Liver (tissue), 7 donors: ENCODE measurements at regions not wholly inside any gene's neighbourhood (a gene's known extent, or its start where the extent isn't known, plus 50 kb on each side); places are given as distances from the start of the nearest gene placed in this dataset.

Experiments used
- DNase-seq: peaks from one replicate; pipeline ENCODE4 v3.0.0-alpha.2; 2017; ENCODE audit warnings: low spot score
- H3K27ac ChIP-seq, 2 donors: one replicate each; pipeline ENCODE4 v1.7.0; 2013; ENCODE audit warnings: inconsistent platforms in 2 of 2, low read length in 2 of 2, control low read depth in 1 of 2, low read depth in 1 of 2, mild to moderate bottlenecking in 1 of 2
- H3K27me3 ChIP-seq, 4 donors: one replicate each; pipeline versions ENCODE4 v1.6.1 to v1.7.0; 2013; ENCODE audit warnings: low read length in 3 of 4, inconsistent platforms in 1 of 4, mild to moderate bottlenecking in 1 of 4, moderate library complexity in 1 of 4; ENCODE audit not compliant: control insufficient read depth in 4 of 4, insufficient read depth in 4 of 4
- H3K36me3 ChIP-seq, 4 donors: one replicate each; pipeline versions ENCODE4 v1.6.1 to v1.7.0; 2013; ENCODE audit warnings: low read length in 3 of 4, mild to moderate bottlenecking in 3 of 4, low read depth in 1 of 4, moderate library complexity in 1 of 4; ENCODE audit not compliant: control insufficient read depth in 4 of 4, insufficient read depth in 3 of 4
- H3K4me1 ChIP-seq, 4 donors: one replicate each; pipeline versions ENCODE4 v1.6.1 to v1.7.0; 2013; ENCODE audit warnings: low read length in 3 of 4, mild to moderate bottlenecking in 3 of 4, moderate library complexity in 1 of 4; ENCODE audit not compliant: control insufficient read depth in 4 of 4, insufficient read depth in 4 of 4
- H3K4me3 ChIP-seq, 3 donors: one replicate each; pipeline versions ENCODE4 v1.6.1 to v1.7.0; 2013; ENCODE audit warnings: low read length in 3 of 3, control low read depth in 1 of 3, low read depth in 1 of 3, mild to moderate bottlenecking in 1 of 3
- H3K9ac ChIP-seq, 2 donors: one replicate each; pipeline ENCODE4 v1.7.0; 2013; ENCODE audit warnings: low read length in 2 of 2, mild to moderate bottlenecking in 2 of 2, moderate library complexity in 2 of 2, control low read depth in 1 of 2, low read depth in 1 of 2
- H3K9me3 ChIP-seq, 4 donors: one replicate each; pipeline versions ENCODE4 v1.6.1 to v1.7.0; 2013; ENCODE audit warnings: low read length in 3 of 4; ENCODE audit not compliant: control insufficient read depth in 4 of 4
- EGR1 ChIP-seq, 2 donors: IDR thresholded peaks; 2 replicates each; pipeline ENCODE4 v1.6.1; 2016 to 2018; ENCODE audit warnings: antibody characterized with exemption in 2 of 2, low read depth in 2 of 2
- FOXA1 ChIP-seq: IDR thresholded peaks from 2 replicates; pipeline ENCODE4 v1.6.1; 2016; ENCODE audit warnings: antibody characterized with exemption
- FOXA2 ChIP-seq: IDR thresholded peaks from 2 replicates; pipeline ENCODE4 v1.6.1; 2016; ENCODE audit warnings: antibody characterized with exemption
- GABPA ChIP-seq, 2 donors: IDR thresholded peaks in 1 of 2; conservative IDR thresholded peaks in 1 of 2; 2 replicates each; pipeline ENCODE4 v1.6.1; 2016; ENCODE audit warnings: antibody characterized with exemption in 2 of 2, mild to moderate bottlenecking in 1 of 2, moderate library complexity in 1 of 2
- HNF4A ChIP-seq, 2 donors: conservative IDR thresholded peaks; 2 replicates each; pipeline ENCODE4 v1.6.1; 2016; ENCODE audit warnings: antibody characterized with exemption in 2 of 2, mild to moderate bottlenecking in 2 of 2
- HNF4G ChIP-seq: IDR thresholded peaks from 2 replicates; pipeline ENCODE4 v1.6.1; 2016; ENCODE audit warnings: antibody characterized with exemption
- JUND ChIP-seq, 2 donors: IDR thresholded peaks; 2 replicates each; pipeline ENCODE4 v1.6.1; 2016; ENCODE audit warnings: antibody characterized with exemption in 2 of 2
- MAX ChIP-seq: IDR thresholded peaks from 2 replicates; pipeline ENCODE4 v1.6.1; 2016; ENCODE audit warnings: antibody characterized with exemption
- NR2F2 ChIP-seq: IDR thresholded peaks from 2 replicates; pipeline ENCODE4 v1.6.1; 2016; ENCODE audit warnings: antibody characterized with exemption
- RAD21 ChIP-seq, 2 donors: IDR thresholded peaks; 2 replicates each; pipeline ENCODE4 v1.6.1; 2016; ENCODE audit warnings: antibody characterized with exemption in 2 of 2, mild to moderate bottlenecking in 2 of 2
- REST ChIP-seq: IDR thresholded peaks from 2 replicates; pipeline ENCODE4 v1.6.1; 2016; ENCODE audit warnings: antibody characterized with exemption, mild to moderate bottlenecking
- RXRA ChIP-seq, 2 donors: IDR thresholded peaks; 2 replicates each; pipeline ENCODE4 v1.6.1; 2017 to 2018; ENCODE audit warnings: antibody characterized with exemption in 2 of 2, mild to moderate bottlenecking in 1 of 2
- SP1 ChIP-seq: IDR thresholded peaks from 2 replicates; pipeline ENCODE4 v1.6.1; 2018; ENCODE audit warnings: antibody characterized with exemption, mild to moderate bottlenecking
- YY1 ChIP-seq: IDR thresholded peaks from 2 replicates; pipeline ENCODE4 v1.6.1; 2016; ENCODE audit warnings: antibody characterized with exemption, mild to moderate bottlenecking
- WGBS: extraction: QIAGEN DNeasy Blood & Tissue Kit; methylation state at CpG from one replicate; pipeline ENCODE4 v1.1.7; 2013; 5-methylcytosine and 5-hydroxymethylcytosine counted together
- TF ChIP-seq, protein P1 (sequence below): IDR thresholded peaks from 2 replicates; pipeline ENCODE4 v1.6.1; 2016; ENCODE audit warnings: antibody characterized with exemption
- donor health status: healthy.
- donor health status: healthy.
- donor health status: healthy.
- donor health status: healthy.

- no peak for DNase-seq
- H3K9me3 ChIP-seq, result no peaks in the 10 kb centered on the region
- no peaks in the 10 kb centered on the region for H3K36me3 ChIP-seq
- H3K27me3 ChIP-seq, result no peaks in the 10 kb centered on the region
- H3K9ac ChIP-seq, result no peak overlapping the region
- no peak overlapping the region for H3K4me3 ChIP-seq
- H3K4me1 ChIP-seq, result no peaks in the 10 kb centered on the region
- TF ChIP-seq SP1 (no peak), FOXA2 (no peak), FOXA1 (no peak), YY1 (no peak), RXRA (IDR thresholded peaks at IDR 0.05) (no peak), GABPA (IDR thresholded peaks at IDR 0.05 in 1 of 2, conservative IDR thresholded peaks at IDR 0.05 in 1 of 2) (no peak), RAD21 (IDR thresholded peaks at IDR 0.05) (no peak), JUND (IDR thresholded peaks at IDR 0.05) (no peak), HNF4G (no peak), EGR1 (IDR thresholded peaks at IDR 0.05; ENCODE audit: low read depth in 2 of 2) (no peak), REST (no peak), MAX (no peak), NR2F2 (no peak), HNF4A (conservative IDR thresholded peaks at IDR 0.05) (no peak)
- TF ChIP-seq, protein P1, sequence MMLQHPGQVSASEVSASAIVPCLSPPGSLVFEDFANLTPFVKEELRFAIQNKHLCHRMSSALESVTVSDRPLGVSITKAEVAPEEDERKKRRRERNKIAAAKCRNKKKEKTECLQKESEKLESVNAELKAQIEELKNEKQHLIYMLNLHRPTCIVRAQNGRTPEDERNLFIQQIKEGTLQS, result no peak
- H3K27ac ChIP-seq, result no peak overlapping the region
These were observed 228.5 kb upstream of the MME start for GRCh38 chr3:154851644-154852043.

DNA sequence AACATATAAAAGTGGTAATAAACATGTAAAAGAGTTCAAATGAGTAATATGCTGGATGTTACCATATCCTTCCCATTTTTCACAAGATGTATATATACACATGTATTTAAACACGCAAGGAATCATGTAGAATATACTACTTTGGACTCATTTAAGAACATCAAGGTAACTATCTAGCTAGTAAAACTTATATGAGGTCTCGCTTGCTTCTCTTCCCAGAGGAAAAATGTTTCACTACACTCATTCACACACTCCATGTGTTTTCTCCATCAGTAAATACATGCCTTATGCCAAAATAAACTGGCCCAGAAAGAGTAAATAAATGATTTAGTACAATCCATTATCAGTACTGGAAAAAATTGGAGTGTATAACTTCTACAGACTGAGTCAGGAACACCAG, 229.2 kb upstream of the MME start:
- Histone ChIP-seq H3K27ac (no peak overlapping the region), H3K4me3 (no peak overlapping the region), H3K9me3 (no peaks in the 10 kb centered on the region), H3K36me3 (no peaks in the 10 kb centered on the region), H3K27me3 (no peaks in the 10 kb centered on the region), H3K4me1 (no peaks in the 10 kb centered on the region), H3K9ac (no peak overlapping the region)
- no peak for DNase-seq
- 62% methylated on average over 2 of the region's 2 CpGs for WGBS
- no peak for TF ChIP-seq RAD21 (IDR thresholded peaks at IDR 0.05)
- TF ChIP-seq NR2F2, result no peak
- TF ChIP-seq, protein P1, result no peak
- no peak for TF ChIP-seq SP1
- no peak for TF ChIP-seq JUND (IDR thresholded peaks at IDR 0.05)
- TF ChIP-seq REST, result no peak
